ENCODE measurements at regions not wholly inside any gene's neighbourhood (a gene's known extent, or its start where the extent isn't known, plus 50 kb on each side); places are given as distances from the start of the nearest gene placed in this dataset.
"Not testable (repeated sequence)": the region's sequence is repeated elsewhere in the genome, so short reads cannot be mapped to it uniquely, and the experiment has no call there.

DNA sequence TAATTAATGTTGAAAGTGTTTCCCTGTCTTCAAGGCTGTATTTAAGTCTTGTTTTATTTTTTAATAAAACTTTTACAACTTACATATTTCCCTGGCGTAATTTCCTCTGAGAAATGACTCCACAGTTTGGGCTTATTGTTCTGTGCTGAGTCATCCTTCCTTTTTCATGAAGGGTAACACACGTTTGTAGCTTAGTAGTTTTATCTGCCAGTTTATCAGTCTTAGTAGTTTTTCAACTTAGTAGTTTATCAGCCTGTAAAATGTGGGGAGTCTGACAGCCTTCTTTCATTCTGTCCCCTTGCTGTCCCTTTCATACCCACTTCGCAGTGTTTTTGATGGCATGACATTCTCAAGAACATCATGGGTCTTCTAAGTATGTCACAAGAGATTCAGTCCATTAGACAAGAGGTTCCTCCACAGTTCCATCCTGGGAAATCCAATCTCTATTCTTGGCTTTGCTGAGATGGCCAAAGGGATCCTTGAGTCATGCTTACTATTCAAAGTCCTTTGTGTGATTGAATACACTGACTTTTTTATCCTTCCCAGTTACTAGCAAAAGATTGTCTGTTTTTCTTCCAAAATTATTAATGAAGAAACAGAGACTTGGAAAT is 60.0 kb upstream of the SGPP2 start:
- peaks cover 0 to 3% (median 0%) of the 10 kb centered on the region in 3 donors for H3K27me3 Mint-ChIP-seq (ENCODE audit: low read depth in 3 of 3)
- H3K27ac Mint-ChIP-seq = peak overlapping the region; percentile 73 to 93 (median 86)
- TF ChIP-seq, protein P1, sequence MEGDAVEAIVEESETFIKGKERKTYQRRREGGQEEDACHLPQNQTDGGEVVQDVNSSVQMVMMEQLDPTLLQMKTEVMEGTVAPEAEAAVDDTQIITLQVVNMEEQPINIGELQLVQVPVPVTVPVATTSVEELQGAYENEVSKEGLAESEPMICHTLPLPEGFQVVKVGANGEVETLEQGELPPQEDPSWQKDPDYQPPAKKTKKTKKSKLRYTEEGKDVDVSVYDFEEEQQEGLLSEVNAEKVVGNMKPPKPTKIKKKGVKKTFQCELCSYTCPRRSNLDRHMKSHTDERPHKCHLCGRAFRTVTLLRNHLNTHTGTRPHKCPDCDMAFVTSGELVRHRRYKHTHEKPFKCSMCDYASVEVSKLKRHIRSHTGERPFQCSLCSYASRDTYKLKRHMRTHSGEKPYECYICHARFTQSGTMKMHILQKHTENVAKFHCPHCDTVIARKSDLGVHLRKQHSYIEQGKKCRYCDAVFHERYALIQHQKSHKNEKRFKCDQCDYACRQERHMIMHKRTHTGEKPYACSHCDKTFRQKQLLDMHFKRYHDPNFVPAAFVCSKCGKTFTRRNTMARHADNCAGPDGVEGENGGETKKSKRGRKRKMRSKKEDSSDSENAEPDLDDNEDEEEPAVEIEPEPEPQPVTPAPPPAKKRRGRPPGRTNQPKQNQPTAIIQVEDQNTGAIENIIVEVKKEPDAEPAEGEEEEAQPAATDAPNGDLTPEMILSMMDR (IDR thresholded peaks at IDR 0.05) = no peak
- peaks cover 3 to 15% (median 4%) of the 10 kb centered on the region in 7 donors for H3K9me3 Mint-ChIP-seq
- H3K4me3 ChIP-seq (replicated peaks in 1 of 3; ENCODE audit: low read depth in 2 of 3, low read length in 3 of 3) = peak overlapping the region in 2 of 3 experiments; percentile 25 to 62
- H3K4me1 Mint-ChIP-seq = peaks cover 49% of the 10 kb centered on the region
- no peak overlapping the region for H2AFZ ChIP-seq (ENCODE audit: insufficient read depth, low read depth, low read length, poor library complexity, severe bottlenecking)
- no peaks in the 10 kb centered on the region for H3K36me3 ChIP-seq (replicated peaks in 1 of 2; ENCODE audit: control insufficient read depth in 1 of 2, insufficient read depth in 2 of 2, low read length in 2 of 2)
- no peaks in the 10 kb centered on the region for H4K20me1 ChIP-seq (ENCODE audit: insufficient read depth, low read length)
- H3K4me3 Mint-ChIP-seq = peak overlapping the region; percentile 32 to 84
- peak overlapping the region; percentile 67 for H3K4me2 ChIP-seq (replicated peaks; ENCODE audit: extremely low read depth, low read length, poor library complexity, severe bottlenecking)
- peak overlapping the region in 1 of 2 donors; percentile 69 for H3K27ac ChIP-seq (ENCODE audit: low read depth in 1 of 2, low read length in 2 of 2)
- H3K4me1 ChIP-seq (ENCODE audit: control insufficient read depth in 1 of 2, insufficient read depth in 2 of 2, low read length in 2 of 2) = peaks cover 42 to 49% of the 10 kb centered on the region in 2 donors
- H3K36me3 Mint-ChIP-seq = peaks cover 0 to 2% of the 10 kb centered on the region in 2 donors
- peaks cover 0 to 2% of the 10 kb centered on the region in 2 donors for H3K9me3 ChIP-seq (replicated peaks in 1 of 2; ENCODE audit: control insufficient read depth in 1 of 2, insufficient read depth in 1 of 2, low read length in 2 of 2)
- H3K79me2 ChIP-seq (ENCODE audit: insufficient read depth, low read length) = no peaks in the 10 kb centered on the region
- intact Hi-C loops (cut with micrococcal nuclease) = loop anchor here in 1 of 2 donors (10.0 kb wide), 1 partner anchor 60 kb away; the partner anchor contains the start of gene SGPP2
- H3K9ac ChIP-seq (ENCODE audit: insufficient read depth, low read length, poor library complexity, severe bottlenecking) = peak overlapping the region; percentile 18
- DNase-seq = peak; percentile 46 to 79 (median 67)
- no peaks in the 10 kb centered on the region for H3K27me3 ChIP-seq (ENCODE audit: control insufficient read depth in 2 of 2, insufficient read depth in 2 of 2, low read length in 2 of 2)
- no CpG with 5 or more reads among the region's 3 CpGs for WGBS (ENCODE audit: insufficient coverage)

DNA sequence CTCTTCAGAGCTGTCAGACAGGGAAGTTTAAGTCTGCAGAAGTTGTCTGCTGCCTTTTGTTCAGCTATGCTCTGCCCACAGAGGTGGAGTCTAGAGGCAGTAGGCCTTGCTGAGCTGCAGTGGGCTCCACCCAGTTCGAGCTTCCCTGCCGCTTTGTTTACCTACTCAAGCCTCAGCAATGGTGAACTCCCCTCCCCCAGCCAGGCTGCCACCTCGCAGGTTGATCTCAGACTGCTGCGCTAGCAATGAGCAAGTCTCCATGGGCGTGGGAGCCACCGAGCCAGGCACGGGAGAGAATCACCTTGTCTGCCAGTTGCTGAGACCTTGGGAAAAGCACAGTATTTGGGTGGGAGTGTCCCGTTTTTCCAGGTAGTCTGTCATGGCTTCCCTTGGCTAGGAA is 56.1 kb upstream of the SGPP2 start:
- not testable (repeated sequence) for H3K4me2 ChIP-seq (replicated peaks; ENCODE audit: extremely low read depth, low read length, poor library complexity, severe bottlenecking); H3K79me2 ChIP-seq (ENCODE audit: insufficient read depth, low read length); H3K9me3 ChIP-seq (replicated peaks in 1 of 2; ENCODE audit: control insufficient read depth in 1 of 2, insufficient read depth in 1 of 2, low read length in 2 of 2); H3K27ac ChIP-seq (ENCODE audit: low read depth in 1 of 2, low read length in 2 of 2); DNase-seq; H3K27me3 ChIP-seq (ENCODE audit: control insufficient read depth in 2 of 2, insufficient read depth in 2 of 2, low read length in 2 of 2); H3K36me3 ChIP-seq (replicated peaks in 1 of 2; ENCODE audit: control insufficient read depth in 1 of 2, insufficient read depth in 2 of 2, low read length in 2 of 2); H3K4me3 ChIP-seq (replicated peaks in 1 of 3; ENCODE audit: low read depth in 2 of 3, low read length in 3 of 3); H3K9ac ChIP-seq (ENCODE audit: insufficient read depth, low read length, poor library complexity, severe bottlenecking); H4K20me1 ChIP-seq (ENCODE audit: insufficient read depth, low read length); H3K27me3 Mint-ChIP-seq (ENCODE audit: low read depth in 3 of 3); H3K36me3 Mint-ChIP-seq
- peak overlapping the region in 1 of 2 donors; percentile 65 for H3K4me3 Mint-ChIP-seq
- H3K4me1 ChIP-seq (ENCODE audit: control insufficient read depth in 1 of 2, insufficient read depth in 2 of 2, low read length in 2 of 2) = peaks cover 30 to 39% of the 10 kb centered on the region in 2 donors
- peaks cover 37% of the 10 kb centered on the region for H3K4me1 Mint-ChIP-seq
- H3K9me3 Mint-ChIP-seq = peaks cover 4 to 22% (median 11%) of the 10 kb centered on the region in 7 donors
- intact Hi-C loops (cut with micrococcal nuclease) = loop anchor here in 1 of 2 donors (10.0 kb wide), 1 partner anchor 57 kb away; the partner anchor contains the start of gene SGPP2
- H3K27ac Mint-ChIP-seq = peak overlapping the region in 3 of 7 donors; percentile 67 to 78 (median 69)
- WGBS (ENCODE audit: insufficient coverage) = 78% methylated on average over 8 of the region's 8 CpGs
- peak overlapping the region; percentile 33 for H2AFZ ChIP-seq (ENCODE audit: insufficient read depth, low read depth, low read length, poor library complexity, severe bottlenecking)
